ENCODE measurements at regions not wholly inside any gene's neighbourhood (a gene's known extent, or its start where the extent isn't known, plus 50 kb on each side); places are given as distances from the start of the nearest gene placed in this dataset.

DNA sequence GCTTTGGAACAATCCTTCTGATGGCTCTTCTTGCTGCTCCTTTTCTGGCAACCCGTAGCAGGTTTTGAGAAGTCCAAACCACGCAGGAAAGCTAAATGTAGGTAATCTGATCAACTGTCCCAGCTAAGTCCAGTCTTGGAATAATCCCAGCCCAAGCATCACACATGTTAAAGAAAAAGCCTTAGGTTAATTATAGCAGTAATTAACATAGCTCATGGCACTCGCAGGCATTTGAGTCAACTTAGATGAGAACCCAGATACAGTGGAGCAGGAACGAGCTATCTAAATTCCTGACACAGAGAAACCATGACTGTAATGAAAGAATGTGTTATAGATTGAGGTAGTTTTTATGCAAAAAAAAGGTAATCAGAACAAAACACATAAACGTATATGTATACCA is 844.8 kb downstream of the CDH9 start:
- TF ChIP-seq FOXM1 (IDR thresholded peaks at IDR 0.05; ENCODE audit: borderline replicate concordance) (no peak), ZNF384 (IDR thresholded peaks at IDR 0.05) (no peak), TARDBP (IDR thresholded peaks at IDR 0.05) (no peak), FOXA1 (IDR thresholded peaks at IDR 0.05) (no peak), L3MBTL2 (conservative IDR thresholded peaks at IDR 0.05) (no peak), NFRKB (IDR thresholded peaks at IDR 0.05) (no peak), FOXK2 (IDR thresholded peaks at IDR 0.05) (no peak), HDGF (IDR thresholded peaks at IDR 0.05; ENCODE audit: borderline replicate concordance) (no peak), BHLHE40 (IDR thresholded peaks at IDR 0.05; ENCODE audit: borderline replicate concordance) (no peak)

All from HEK293T (cell line).